ENCODE measurements at regions not wholly inside any gene's neighbourhood (a gene's known extent, or its start where the extent isn't known, plus 50 kb on each side); places are given as distances from the start of the nearest gene placed in this dataset.

DNA sequence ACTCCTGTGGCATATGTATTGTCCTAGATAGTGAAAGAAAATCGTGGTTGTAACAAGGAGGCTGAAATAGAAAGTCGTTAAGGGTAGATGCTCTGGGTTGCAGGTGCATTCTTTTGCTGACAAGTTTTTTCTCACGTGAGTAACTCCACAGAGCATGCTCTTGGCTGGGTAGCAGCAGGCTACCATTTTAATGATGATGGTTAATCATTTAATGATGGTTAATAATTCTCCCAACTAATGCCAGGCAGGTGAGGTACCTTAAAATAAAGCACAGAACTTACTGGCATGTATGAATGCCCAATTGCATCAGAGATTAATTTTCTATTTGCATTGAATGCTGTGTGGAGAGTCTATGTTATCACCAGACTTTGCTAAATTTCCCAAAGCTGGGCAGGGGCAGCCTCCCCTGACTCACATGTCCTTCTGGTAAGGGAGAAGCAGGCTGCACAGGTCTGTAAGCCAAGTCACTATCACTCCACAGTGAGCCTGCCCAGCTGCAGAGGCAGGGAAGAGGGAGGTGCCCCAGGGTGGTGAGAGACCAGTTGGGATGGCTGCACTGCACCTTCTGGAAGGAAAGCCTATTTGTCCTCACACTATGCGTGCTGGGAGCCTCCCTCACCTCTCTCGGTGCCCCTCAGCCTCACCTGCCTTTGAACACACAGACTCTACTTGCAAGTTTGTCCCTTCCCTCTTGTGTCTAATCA lies 287.0 kb upstream of the IGFBP3 start:
- Histone ChIP-seq H3K4me1 (no peaks in the 10 kb centered on the region), H3K27me3 (no peaks in the 10 kb centered on the region), H3K4me3 (no peak overlapping the region), H3K27ac (no peak overlapping the region), H3K36me3 (no peaks in the 10 kb centered on the region), H3K9me3 (no peaks in the 10 kb centered on the region)
- DNase-seq (ENCODE audit: low spot score in 2 of 2), result no peak
- WGBS, 2 donors, result 77 to 85% methylated on average over 5 of the region's 5 CpGs
- TF ChIP-seq, protein P1, sequence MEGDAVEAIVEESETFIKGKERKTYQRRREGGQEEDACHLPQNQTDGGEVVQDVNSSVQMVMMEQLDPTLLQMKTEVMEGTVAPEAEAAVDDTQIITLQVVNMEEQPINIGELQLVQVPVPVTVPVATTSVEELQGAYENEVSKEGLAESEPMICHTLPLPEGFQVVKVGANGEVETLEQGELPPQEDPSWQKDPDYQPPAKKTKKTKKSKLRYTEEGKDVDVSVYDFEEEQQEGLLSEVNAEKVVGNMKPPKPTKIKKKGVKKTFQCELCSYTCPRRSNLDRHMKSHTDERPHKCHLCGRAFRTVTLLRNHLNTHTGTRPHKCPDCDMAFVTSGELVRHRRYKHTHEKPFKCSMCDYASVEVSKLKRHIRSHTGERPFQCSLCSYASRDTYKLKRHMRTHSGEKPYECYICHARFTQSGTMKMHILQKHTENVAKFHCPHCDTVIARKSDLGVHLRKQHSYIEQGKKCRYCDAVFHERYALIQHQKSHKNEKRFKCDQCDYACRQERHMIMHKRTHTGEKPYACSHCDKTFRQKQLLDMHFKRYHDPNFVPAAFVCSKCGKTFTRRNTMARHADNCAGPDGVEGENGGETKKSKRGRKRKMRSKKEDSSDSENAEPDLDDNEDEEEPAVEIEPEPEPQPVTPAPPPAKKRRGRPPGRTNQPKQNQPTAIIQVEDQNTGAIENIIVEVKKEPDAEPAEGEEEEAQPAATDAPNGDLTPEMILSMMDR (IDR thresholded peaks at IDR 0.05), result no peak
- no peak for TF ChIP-seq POLR2A (IDR thresholded peaks at IDR 0.05)

DNA sequence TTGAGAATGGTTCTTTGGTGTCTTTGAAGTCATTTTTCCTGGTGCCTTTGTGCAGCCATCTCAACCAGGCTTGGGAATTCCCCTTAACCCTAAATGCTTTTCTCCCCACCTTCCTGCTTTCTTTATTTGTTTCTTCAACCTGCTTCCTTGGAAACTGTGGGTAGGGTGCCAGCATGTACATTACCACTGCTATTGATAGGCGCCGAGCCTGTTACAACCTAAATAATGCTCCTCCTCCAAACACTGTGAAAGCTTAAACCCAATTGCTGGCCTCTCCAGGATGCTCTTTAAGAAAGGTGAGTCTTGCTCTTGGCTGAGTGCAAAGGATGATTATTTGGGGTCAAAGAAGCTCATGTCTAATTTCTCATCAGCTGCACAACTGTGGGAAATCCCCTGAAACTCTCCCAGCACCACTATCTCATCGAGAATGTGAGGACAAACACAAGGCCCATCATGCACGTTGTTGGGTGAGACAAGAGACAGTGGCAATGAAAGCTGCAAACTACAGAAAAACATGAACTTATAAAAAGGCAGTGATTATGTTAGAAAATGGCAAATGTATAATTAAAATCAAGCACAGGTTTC lies 285.5 kb upstream of the IGFBP3 start:
- 79 to 81% methylated on average over 4 of the region's 4 CpGs for WGBS, 2 donors
- no peak for TF ChIP-seq EP300 (IDR thresholded peaks at IDR 0.05)
- no peak for TF ChIP-seq POLR2A (IDR thresholded peaks at IDR 0.05)
- TF ChIP-seq, protein P1 (IDR thresholded peaks at IDR 0.05), result no peak
- Histone ChIP-seq H3K9me3 (no peaks in the 10 kb centered on the region), H3K4me3 (no peak overlapping the region), H3K36me3 (no peaks in the 10 kb centered on the region), H3K27ac (no peak overlapping the region), H3K27me3 (no peaks in the 10 kb centered on the region), H3K4me1 (no peaks in the 10 kb centered on the region)
- DNase-seq (ENCODE audit: low spot score in 2 of 2), result no peak

DNA sequence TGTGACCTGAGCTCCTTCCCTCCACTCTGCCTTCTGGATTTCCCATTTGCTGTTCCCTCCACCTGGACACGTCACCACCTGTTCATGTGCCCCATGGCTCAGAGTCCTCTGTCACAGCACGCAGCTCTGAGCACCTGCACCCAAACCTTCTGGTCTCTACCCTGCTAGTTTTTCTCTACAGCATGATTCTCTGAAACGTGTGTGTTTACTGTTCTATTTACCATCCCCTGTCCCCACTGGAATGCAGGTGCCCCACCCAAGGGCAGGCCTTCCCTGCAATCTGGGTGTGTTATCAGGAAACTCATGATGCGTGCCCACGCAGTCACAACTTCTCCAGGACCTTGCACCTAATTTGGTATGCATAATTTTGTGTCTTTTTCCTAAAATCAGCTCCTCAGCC lies 284.4 kb upstream of the IGFBP3 start:
- H3K4me1 ChIP-seq, result no peaks in the 10 kb centered on the region
- H3K27ac ChIP-seq, result no peak overlapping the region
- no peak for DNase-seq (ENCODE audit: low spot score in 2 of 2)
- no peaks in the 10 kb centered on the region for H3K27me3 ChIP-seq
- H3K36me3 ChIP-seq, result no peaks in the 10 kb centered on the region
- TF ChIP-seq POLR2A (IDR thresholded peaks at IDR 0.05), result no peak
- TF ChIP-seq, protein P1 (IDR thresholded peaks at IDR 0.05), result no peak
- TF ChIP-seq EP300 (IDR thresholded peaks at IDR 0.05), result no peak
- no peaks in the 10 kb centered on the region for H3K9me3 ChIP-seq
- 86 to 92% methylated on average over 5 of the region's 5 CpGs for WGBS, 2 donors
- H3K4me3 ChIP-seq, result no peak overlapping the region

DNA sequence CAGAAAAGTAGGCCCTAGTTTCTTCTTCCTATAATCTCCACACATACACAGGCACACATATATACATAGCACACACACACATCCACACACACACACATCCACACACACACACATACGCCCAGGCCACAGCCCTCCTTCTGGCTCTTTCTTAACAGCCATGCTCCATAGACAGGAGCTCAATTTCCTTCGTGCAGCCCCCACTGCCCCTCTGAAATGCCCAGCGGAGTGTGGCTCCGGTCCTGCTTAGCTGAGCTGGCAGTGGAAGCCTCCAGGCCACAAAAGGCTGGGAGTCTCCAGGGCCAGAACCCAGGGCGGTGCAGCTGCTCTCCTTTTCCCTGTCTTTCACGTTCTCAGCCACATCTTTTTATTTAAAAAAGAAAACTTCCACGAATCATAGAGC lies 282.9 kb upstream of the IGFBP3 start:
- WGBS, 2 donors, result 88% methylated on average over 7 of the region's 7 CpGs
- H3K4me3 ChIP-seq, result no peak overlapping the region
- TF ChIP-seq, protein P1 (IDR thresholded peaks at IDR 0.05), result no peak
- TF ChIP-seq EP300 (IDR thresholded peaks at IDR 0.05) (no peak), POLR2A (IDR thresholded peaks at IDR 0.05) (no peak)

DNA sequence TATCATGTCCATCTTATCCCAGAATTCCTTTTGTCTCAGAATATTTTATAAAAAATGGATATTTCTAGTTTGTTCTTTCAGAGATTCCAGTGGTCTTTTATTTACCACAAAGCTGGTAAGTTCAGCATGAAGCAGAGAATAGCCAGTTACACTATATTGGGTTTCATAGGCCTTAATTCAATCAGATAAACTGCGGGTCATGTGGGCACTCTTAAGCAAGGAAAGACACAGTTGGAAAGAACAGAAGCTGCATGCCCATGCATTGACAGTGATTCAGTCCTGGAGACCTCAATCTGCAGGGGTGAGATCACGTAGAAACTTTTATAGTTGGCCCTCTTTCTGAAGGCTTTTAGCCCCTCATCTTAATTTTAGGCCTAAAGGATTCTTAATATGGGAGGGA lies 281.3 kb upstream of the IGFBP3 start:
- Histone ChIP-seq H3K27me3 (no peaks in the 10 kb centered on the region), H3K27ac (no peak overlapping the region), H3K4me1 (no peaks in the 10 kb centered on the region), H3K36me3 (no peaks in the 10 kb centered on the region), H3K9me3 (no peaks in the 10 kb centered on the region), H3K4me3 (no peak overlapping the region)
- TF ChIP-seq, protein P1 (IDR thresholded peaks at IDR 0.05), result no peak
- TF ChIP-seq EP300 (IDR thresholded peaks at IDR 0.05), result no peak
- TF ChIP-seq POLR2A (IDR thresholded peaks at IDR 0.05), result no peak
- no peak for DNase-seq (ENCODE audit: low spot score in 2 of 2)
- 88 to 93% methylated on average over 2 of the region's 2 CpGs for WGBS, 2 donors

More for the DNA sequence above, 282.9 kb upstream of the IGFBP3 start:
- Histone ChIP-seq H3K27me3 (no peaks in the 10 kb centered on the region), H3K36me3 (no peaks in the 10 kb centered on the region), H3K27ac (no peak overlapping the region), H3K4me1 (no peaks in the 10 kb centered on the region), H3K9me3 (no peaks in the 10 kb centered on the region)
- no peak for DNase-seq (ENCODE audit: low spot score in 2 of 2)
